Skeletal muscle satellite cell (primary cell): ENCODE measurements at regions not wholly inside any gene's neighbourhood (a gene's known extent, or its start where the extent isn't known, plus 50 kb on each side); places are given as distances from the start of the nearest gene placed in this dataset.

Experiments
- H3K27me3 ChIP-seq: 2 replicates; pipeline ENCODE4 v1.7.0; 2013; ENCODE audit warnings: low read length; ENCODE audit not compliant: control insufficient read depth, insufficient read depth
- H3K36me3 ChIP-seq: 2 replicates; pipeline ENCODE4 v1.7.0; 2013; ENCODE audit warnings: mild to moderate bottlenecking, control low read depth, low read length; ENCODE audit not compliant: insufficient read depth
- H3K4me1 ChIP-seq: 2 replicates; pipeline ENCODE4 v1.7.0; 2013; ENCODE audit warnings: low read length; ENCODE audit not compliant: control insufficient read depth, insufficient read depth
- H3K4me2 ChIP-seq: 2 replicates; pipeline ENCODE4 v1.7.0; 2013; ENCODE audit warnings: mild to moderate bottlenecking, low read length
- H3K4me3 ChIP-seq: 2 replicates; pipeline ENCODE4 v1.7.0; 2013; ENCODE audit warnings: low read length
- H3K9ac ChIP-seq: 2 replicates; pipeline ENCODE4 v1.7.0; 2013; ENCODE audit warnings: mild to moderate bottlenecking, low read depth, low read length, moderate library complexity
- H3K9me3 ChIP-seq: replicated peaks from 2 replicates; pipeline ENCODE4 v1.7.0; 2013; ENCODE audit warnings: mild to moderate bottlenecking, control low read depth, low read length

- Histone ChIP-seq H3K9me3 (no peaks in the 10 kb centered on the region), H3K36me3 (no peaks in the 10 kb centered on the region), H3K27me3 (no peaks in the 10 kb centered on the region), H3K9ac (no peak overlapping the region), H3K4me3 (no peak overlapping the region), H3K4me1 (peaks cover 9% of the 10 kb centered on the region), H3K4me2 (no peak overlapping the region)
Observed at GRCh38 chr16:72302332-72302731, 130.4 kb upstream of the PMFBP1 start.

GRCh38 chr16:72301523-72302236, 129.7 kb upstream of the PMFBP1 start:
- H3K4me3 ChIP-seq, result no peak overlapping the region
- no peaks in the 10 kb centered on the region for H3K36me3 ChIP-seq
- peaks cover 9% of the 10 kb centered on the region for H3K4me1 ChIP-seq
- no peak overlapping the region for H3K4me2 ChIP-seq
- no peaks in the 10 kb centered on the region for H3K27me3 ChIP-seq
- H3K9ac ChIP-seq, result no peak overlapping the region
- no peaks in the 10 kb centered on the region for H3K9me3 ChIP-seq

GRCh38 chr16:72300892-72301291, 128.9 kb upstream of the PMFBP1 start:
- H3K9ac ChIP-seq, result no peak overlapping the region
- no peak overlapping the region for H3K4me3 ChIP-seq
- peaks cover 9% of the 10 kb centered on the region for H3K4me1 ChIP-seq
- H3K4me2 ChIP-seq, result no peak overlapping the region
- H3K27me3 ChIP-seq, result no peaks in the 10 kb centered on the region
- no peaks in the 10 kb centered on the region for H3K9me3 ChIP-seq
- H3K36me3 ChIP-seq, result no peaks in the 10 kb centered on the region

GRCh38 chr16:72299684-72300243, 127.8 kb upstream of the PMFBP1 start:
- Histone ChIP-seq H3K4me2 (no peak overlapping the region), H3K4me1 (peaks cover 9% of the 10 kb centered on the region), H3K9me3 (no peaks in the 10 kb centered on the region), H3K36me3 (no peaks in the 10 kb centered on the region), H3K27me3 (no peaks in the 10 kb centered on the region), H3K9ac (no peak overlapping the region), H3K4me3 (no peak overlapping the region)

GRCh38 chr16:72298961-72299360, 127.0 kb upstream of the PMFBP1 start:
- Histone ChIP-seq H3K4me1 (peaks cover 9% of the 10 kb centered on the region), H3K4me3 (no peak overlapping the region), H3K9ac (no peak overlapping the region), H3K4me2 (no peak overlapping the region), H3K36me3 (no peaks in the 10 kb centered on the region), H3K27me3 (no peaks in the 10 kb centered on the region), H3K9me3 (no peaks in the 10 kb centered on the region)

- Histone ChIP-seq H3K4me3 (no peak overlapping the region), H3K4me2 (no peak overlapping the region), H3K4me1 (peaks cover 25% of the 10 kb centered on the region), H3K36me3 (no peaks in the 10 kb centered on the region), H3K9me3 (no peaks in the 10 kb centered on the region), H3K27me3 (no peaks in the 10 kb centered on the region), H3K9ac (no peak overlapping the region)
Observed at GRCh38 chr16:72295914-72296313, 124.0 kb upstream of the PMFBP1 start.

GRCh38 chr16:72291531-72291981, 119.6 kb upstream of the PMFBP1 start:
- H3K9ac ChIP-seq, result peak overlapping the region; percentile 82
- peak overlapping the region; percentile 51 for H3K4me3 ChIP-seq
- peaks cover 41% of the 10 kb centered on the region for H3K4me1 ChIP-seq
- peak overlapping the region; percentile 69 for H3K4me2 ChIP-seq
- no peaks in the 10 kb centered on the region for H3K36me3 ChIP-seq
- H3K27me3 ChIP-seq, result no peaks in the 10 kb centered on the region
- H3K9me3 ChIP-seq, result no peaks in the 10 kb centered on the region

GRCh38 chr16:72291121-72291520, 119.2 kb upstream of the PMFBP1 start:
- Histone ChIP-seq H3K4me1 (peaks cover 41% of the 10 kb centered on the region), H3K9me3 (no peaks in the 10 kb centered on the region), H3K36me3 (no peaks in the 10 kb centered on the region), H3K27me3 (no peaks in the 10 kb centered on the region), H3K9ac (peak overlapping the region; percentile 82), H3K4me2 (peak overlapping the region; percentile 69), H3K4me3 (peak overlapping the region; percentile 51)

- no peak overlapping the region for H3K4me3 ChIP-seq
- peaks cover 40% of the 10 kb centered on the region for H3K4me1 ChIP-seq
- no peaks in the 10 kb centered on the region for H3K27me3 ChIP-seq
- H3K9me3 ChIP-seq, result no peaks in the 10 kb centered on the region
- no peak overlapping the region for H3K4me2 ChIP-seq
- H3K36me3 ChIP-seq, result no peaks in the 10 kb centered on the region
- H3K9ac ChIP-seq, result no peak overlapping the region
Observed at GRCh38 chr16:72287649-72288048, 115.7 kb upstream of the PMFBP1 start.

GRCh38 chr16:72286936-72287620, 115.1 kb upstream of the PMFBP1 start:
- H3K4me2 ChIP-seq, result no peak overlapping the region
- H3K36me3 ChIP-seq, result no peaks in the 10 kb centered on the region
- H3K9me3 ChIP-seq, result no peaks in the 10 kb centered on the region
- no peaks in the 10 kb centered on the region for H3K27me3 ChIP-seq
- H3K9ac ChIP-seq, result no peak overlapping the region
- peaks cover 35% of the 10 kb centered on the region for H3K4me1 ChIP-seq
- no peak overlapping the region for H3K4me3 ChIP-seq

GRCh38 chr16:72285728-72286127, 113.8 kb upstream of the PMFBP1 start:
- H3K9me3 ChIP-seq, result no peaks in the 10 kb centered on the region
- H3K4me3 ChIP-seq, result no peak overlapping the region
- H3K4me2 ChIP-seq, result no peak overlapping the region
- H3K27me3 ChIP-seq, result no peaks in the 10 kb centered on the region
- H3K4me1 ChIP-seq, result peaks cover 23% of the 10 kb centered on the region
- H3K9ac ChIP-seq, result no peak overlapping the region
- H3K36me3 ChIP-seq, result no peaks in the 10 kb centered on the region
